Fibroblast of lung (primary cell): ENCODE measurements at regions not wholly inside any gene's neighbourhood (a gene's known extent, or its start where the extent isn't known, plus 50 kb on each side); places are given as distances from the start of the nearest gene placed in this dataset.

Experiments used
- CTCF ChIP-seq, 2 donors: IDR thresholded peaks in 1 of 2; conservative IDR thresholded peaks in 1 of 2; 1 replicate in 1 of 2; 2 replicates in 1 of 2; pipeline ENCODE4 v1.5.1; 2011 to 2012; ENCODE audit warnings: low read length in 2 of 2, control low read depth in 1 of 2, inconsistent platforms in 1 of 2, low read depth in 1 of 2, mild to moderate bottlenecking in 1 of 2
- EZH2 ChIP-seq: IDR thresholded peaks from 2 replicates; pipeline ENCODE4 v1.5.1; 2012; ENCODE audit warnings: low read length, control low read depth, mild to moderate bottlenecking; ENCODE audit errors: missing control alignments

- TF ChIP-seq CTCF (conservative IDR thresholded peaks at IDR 0.05 in 1 of 2, IDR thresholded peaks at IDR 0.05 in 1 of 2; ENCODE audit: low read depth in 1 of 2, low read length in 2 of 2) (no peak), EZH2 (no peak)
Observed at GRCh38 chr10:44083719-44084400, 301.0 kb downstream of the CXCL12 start.
